Smooth muscle cell of the brain vasculature (primary cell): ENCODE measurements at regions not wholly inside any gene's neighbourhood (a gene's known extent, or its start where the extent isn't known, plus 50 kb on each side); places are given as distances from the start of the nearest gene placed in this dataset.

Source experiments
- DNase-seq: peaks from one replicate; pipeline ENCODE4 v3.0.0-alpha.2; 2012; ENCODE audit warnings: low read depth, low spot score

DNA sequence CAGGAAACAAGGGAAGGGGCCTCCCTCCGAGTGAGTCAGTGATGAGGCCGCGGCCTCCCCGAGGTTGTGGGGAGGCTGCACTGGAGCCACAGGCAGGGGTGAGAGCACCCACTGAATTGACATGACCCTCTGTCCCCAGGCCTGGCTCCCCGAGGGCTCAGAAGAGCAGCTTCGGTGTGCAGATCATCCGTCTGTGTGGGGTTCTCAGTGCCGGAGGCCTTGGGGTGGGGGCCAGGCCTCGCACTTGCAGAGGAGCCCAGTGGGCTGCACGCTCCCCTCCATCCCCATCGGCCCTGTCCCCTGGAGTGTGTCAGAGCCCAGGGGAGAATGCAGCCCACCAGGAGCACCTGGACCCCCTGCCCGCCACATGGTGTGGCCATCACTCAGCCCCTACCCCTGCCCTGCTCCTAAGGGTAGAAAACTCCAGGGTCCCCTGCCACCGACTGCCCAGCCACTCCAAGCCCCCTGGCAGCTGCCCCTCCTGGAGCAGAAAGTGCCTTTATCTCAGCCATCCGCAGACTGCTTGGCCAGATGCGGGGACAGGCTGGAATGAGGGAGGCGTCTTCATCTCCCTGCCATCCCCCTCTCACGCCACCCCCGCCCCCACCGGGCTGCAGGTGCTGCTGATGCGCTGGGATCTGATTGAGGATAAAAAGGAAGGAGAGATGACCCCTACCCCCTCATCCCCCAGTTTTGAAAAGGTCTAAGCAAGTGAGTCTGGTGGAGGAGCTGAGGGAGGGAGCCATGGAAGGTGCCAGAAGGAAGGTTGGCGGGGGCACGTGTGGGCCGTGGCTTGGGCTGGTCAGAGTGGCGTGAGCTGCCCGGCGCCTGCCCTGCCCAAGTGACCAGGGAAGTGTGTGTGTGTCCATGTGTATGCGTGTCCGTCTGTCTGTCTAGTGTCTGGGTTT, 358.3 kb downstream of the SEC14L1 start:
- no peak for DNase-seq

DNA sequence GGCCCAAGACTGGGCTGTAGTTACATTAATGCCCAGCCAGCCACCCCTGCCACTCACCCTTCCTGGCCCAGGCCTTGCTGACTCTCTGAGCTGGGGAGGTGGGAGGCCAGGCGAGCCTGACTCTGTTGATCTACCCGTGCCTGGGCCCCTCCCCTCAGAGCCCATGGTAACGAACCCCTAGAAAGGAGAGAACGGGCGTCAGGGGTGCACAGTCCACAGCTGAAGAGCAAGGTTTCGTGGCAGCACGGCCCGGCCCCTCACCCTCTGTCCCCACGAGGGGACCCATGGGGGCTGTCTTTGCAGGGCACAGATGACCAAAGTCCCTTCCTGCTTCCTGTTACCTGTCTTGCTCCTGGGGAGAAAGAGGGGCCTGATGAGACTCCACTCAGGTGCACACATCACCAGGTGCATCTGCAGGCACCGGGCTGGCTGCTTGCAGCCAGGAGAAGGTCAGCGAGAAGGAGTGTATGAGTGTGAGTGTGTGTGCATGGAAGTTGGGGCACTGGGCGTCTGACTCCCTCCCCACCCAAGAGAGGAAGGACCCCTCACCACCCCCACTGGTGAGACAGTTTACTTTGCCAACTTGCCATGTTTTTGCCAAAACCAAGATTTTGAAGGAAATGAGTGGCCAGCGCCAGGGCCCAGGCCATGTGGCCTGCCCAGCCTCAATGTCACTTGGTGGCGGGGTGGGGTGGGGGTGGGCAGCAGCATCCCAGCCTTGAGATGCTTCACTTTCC, 359.1 kb downstream of the SEC14L1 start:
- no peak for DNase-seq

DNA sequence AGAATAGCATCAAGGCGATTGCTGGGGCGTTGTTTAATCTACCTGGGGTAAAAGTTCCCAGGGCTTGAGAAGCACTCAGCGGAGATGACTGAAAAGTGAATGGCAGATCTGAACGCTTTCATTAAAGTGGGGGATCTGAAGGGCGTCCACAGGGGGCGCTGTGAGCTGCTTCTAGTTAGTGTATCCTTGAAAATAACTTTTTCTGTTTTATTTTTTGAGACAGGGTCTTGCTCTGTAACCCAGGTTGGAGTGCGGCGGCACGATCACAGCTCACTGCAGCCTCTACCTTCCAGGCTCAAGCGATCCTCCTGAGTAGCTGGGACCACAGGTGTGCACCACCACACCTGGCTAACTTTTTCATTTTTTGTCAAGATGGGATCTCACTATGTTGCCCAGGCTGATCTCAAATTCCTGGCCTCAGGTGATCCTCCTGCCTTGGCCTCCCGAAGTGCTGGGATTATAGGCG, 360.4 kb downstream of the SEC14L1 start:
- no peak for DNase-seq

DNA sequence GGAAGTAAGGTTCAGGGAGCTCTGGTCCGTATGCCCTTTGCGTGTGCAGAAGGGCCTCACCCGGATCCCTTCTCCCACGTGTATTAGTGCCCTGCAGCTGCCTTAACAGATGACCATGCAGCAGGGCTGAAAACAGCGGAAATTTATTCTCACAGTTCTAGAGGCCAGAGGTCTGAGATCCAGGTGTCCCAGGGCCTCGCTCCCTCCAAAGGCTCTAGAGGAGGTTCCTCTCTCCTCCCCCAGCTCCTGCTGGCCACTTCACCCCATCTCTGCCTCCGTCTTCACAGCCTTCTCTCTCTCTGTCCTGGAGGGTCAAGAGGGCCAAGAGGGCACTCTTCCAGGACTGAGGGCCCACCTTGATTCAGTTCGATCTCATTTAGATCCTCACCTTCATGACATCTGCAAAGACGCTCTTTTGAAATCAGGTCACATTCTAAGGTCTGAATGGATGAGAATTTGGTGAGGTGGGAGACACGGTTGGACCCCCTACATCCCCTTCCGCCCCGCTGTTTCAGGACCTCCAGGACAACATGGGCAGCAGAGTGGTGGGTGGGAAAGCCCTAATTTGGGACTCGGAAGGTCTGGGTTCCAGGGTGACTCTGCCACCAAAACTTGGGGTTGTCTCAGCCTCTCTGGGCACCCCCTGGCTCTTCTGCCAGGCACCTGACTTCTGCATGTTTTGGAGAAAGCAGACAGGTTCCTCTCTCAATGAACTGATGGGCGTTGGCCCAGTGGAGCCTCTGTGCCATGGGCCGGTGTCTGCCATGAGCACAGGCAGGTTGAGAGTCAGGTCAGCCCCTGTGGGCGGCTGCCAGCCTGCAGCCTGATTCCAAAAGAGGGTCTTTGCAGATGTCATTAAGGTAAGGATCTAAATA, 361.2 kb downstream of the SEC14L1 start:
- DNase-seq: no peak

DNA sequence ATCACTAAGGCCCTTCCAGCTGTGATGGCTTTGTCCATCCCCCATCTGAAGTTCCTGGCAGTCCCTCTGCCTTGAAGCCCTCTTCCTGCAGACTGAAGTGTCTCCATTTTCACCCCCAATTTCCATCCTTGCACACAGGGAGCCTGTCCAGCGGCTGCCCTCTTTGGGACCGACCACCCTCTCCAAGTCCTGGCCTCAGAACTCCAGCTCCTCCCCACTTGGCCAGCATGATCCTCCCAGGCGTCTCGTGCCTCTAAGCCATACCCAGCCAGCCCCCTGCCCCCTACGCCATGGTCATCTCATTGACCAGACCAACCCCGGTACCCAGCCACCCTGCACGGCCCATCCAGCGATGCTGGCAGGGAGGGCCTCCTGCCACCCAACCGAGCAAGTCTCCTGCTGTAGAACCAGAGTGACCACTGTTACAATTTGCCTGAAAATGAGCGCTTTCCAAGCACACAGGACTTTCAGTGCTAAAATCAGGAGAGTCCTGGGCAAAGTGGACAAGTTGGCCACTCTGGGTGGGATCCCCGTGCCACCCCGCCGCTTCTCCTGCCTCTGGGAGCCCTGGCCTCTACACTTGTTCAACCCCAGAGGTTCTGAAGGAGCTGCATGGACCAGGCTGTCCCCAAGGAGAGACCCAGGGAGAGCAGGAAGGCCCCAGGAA, 362.0 kb downstream of the SEC14L1 start:
- no peak for DNase-seq

DNA sequence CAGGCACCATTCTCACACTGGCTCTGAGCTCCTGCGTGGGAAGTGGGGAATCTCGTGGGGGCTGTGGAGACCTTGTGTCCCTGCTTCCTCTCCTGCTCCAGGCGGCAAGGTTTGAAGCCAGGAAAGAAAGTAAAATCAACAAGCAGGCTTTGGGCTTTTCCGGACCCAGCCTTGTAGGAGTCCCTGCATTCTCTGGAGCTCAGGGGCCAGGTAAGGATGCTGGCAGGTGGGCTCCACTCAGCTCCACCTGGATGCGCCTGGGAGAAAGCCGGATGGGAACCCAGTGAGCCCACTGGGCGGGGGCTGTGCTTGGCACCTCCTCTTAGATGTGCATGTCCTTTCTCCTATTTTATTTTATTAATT, 362.5 kb downstream of the SEC14L1 start:
- no peak for DNase-seq

DNA sequence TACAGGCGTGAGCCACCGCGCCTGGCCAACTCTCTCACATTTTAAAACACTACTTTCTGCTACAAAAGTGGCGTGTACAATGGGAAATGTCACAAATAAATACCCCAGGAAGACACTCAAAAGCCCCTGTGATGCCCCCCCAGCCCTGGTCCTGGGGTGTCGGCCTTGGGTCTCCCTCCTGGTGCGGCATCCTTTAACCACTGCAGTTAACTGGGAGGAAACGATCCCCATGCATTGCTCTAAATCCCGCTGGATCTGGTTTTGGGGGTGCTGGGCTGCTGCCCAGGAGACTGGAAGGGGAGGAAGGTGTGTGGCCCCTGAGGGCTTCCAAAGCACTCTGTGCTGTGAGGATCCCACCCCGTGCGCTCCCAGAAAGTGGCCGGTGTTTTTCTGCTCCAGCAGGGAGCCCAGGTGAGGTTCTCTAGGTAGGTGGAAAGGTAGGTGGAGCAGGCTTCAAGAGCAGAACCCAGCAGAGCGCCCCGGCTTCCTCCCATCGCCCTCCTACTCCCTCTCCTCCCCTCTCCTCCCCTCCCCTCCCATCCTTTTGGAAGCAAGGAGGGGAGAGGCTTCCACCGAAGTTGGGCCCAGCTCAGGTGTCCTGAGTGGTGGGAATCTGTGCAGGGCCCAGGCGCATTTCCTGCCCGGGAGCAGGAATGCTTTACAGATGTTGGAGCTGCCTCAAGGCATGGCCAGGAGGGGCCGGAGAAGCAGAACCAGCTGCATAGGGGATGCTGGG, 363.3 kb downstream of the SEC14L1 start:
- no peak for DNase-seq

DNA sequence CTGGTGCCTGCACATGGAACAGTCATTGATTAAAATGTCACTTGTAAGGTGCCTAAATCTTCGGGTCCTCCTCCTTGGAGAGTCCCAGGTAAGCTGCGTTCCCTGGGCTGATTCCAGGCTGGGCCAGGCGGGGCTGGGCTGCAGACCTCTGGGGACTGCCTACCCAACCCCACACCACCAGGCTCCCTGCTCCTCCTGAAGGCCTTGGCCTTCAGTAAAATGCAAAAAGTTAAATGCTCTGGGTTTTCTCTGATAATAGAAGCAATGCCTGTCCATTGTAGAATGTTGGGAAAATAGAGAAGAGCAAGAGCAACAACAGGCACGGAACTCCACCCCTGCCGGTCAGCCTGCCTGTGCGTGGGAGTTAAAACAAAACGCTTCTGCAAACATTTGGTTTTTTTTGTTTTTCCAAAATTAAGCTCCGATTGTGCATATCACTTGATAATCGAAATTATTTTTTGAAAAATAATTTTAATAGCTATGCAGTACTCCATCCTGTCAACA, 363.9 kb downstream of the SEC14L1 start:
- DNase-seq: no peak

DNA sequence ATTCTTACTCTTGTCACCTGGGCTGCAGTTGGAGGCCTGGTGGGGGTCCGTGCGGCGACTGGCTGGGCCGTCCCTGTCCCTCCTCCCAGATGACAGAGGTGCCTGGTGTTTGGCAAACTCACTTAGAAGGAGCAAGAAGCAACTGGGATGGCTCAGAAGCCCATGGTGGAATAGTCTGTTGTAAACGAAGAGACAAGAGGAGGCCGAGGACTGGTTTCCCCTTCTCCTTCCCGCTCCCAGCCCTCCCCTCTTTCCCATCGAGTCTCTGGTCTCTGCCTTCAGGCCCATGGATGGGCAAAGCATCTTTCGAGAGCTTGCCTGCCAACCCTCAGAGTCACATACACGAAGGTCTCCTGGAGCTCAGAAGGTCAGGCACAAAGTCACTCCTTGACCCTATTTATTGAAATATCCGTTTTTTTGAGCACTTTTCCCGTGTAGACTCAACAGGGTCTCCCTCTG, 364.4 kb downstream of the SEC14L1 start:
- no peak for DNase-seq

DNA sequence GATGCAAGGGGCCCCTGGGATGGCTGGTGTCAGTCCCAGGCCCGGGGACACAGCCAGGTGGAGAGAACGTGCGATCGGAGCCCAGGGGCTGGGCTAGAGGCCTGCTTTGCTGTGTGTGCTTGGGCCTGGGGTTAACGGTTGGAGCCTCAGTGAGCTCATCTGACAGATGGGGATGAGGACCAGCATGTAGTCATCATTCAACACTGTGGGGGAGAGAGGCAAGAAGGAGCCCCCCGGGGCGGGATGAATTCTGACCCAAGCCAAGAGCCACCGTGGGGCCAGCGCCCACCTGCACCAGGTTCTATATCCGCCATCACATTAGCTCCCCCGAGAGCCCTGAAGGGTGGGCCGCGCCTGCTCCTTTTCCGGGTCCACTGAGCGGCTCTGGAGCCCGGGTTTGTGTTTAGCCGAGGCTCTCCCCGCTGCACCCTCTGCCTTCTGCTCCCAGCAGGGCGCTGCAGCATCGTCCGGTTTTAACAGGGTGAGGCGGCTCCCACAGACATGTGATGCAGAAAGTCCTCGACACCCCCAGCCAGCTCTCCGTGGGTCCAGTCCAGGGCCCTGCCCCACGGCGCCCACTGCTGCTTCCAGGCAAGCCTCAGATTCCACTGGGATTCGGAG, 365.7 kb downstream of the SEC14L1 start:
- DNase-seq: no peak

DNA sequence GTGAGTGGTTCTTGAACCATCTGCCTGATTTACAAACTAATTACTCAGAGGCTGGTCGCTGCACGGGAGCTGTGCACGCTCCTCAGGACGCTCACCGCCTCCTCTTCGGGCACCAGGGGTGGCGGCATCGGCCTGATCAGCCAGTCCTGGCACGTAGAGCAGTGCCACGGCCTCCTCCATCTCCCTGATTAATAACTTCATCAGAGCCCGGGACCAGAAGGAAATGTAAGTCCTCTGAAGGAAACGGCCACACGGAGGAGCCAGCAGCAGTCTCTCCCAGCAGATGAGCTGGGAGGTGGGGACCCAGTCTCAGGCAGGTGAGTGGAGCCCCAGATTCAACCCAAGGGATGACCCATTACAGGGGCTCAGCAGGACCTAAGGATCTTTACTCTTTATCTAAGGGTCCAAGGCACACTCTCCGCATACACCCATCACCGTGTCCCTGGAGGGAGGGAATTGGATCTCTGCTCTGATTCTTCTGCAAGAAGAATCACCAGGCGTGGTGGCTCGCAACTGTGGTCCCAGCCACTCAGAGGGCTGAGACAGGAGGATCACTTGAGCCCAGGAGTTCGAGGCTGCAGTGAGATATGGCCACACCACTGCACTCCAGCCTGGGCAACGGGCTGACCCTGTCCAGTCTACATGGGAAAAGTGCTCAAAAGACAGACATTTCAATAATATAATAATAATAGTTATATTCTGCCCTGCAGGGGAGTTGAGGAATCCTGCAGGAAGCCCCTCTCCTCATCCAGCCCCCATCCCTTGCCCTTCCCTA, 366.5 kb downstream of the SEC14L1 start:
- no peak for DNase-seq

DNA sequence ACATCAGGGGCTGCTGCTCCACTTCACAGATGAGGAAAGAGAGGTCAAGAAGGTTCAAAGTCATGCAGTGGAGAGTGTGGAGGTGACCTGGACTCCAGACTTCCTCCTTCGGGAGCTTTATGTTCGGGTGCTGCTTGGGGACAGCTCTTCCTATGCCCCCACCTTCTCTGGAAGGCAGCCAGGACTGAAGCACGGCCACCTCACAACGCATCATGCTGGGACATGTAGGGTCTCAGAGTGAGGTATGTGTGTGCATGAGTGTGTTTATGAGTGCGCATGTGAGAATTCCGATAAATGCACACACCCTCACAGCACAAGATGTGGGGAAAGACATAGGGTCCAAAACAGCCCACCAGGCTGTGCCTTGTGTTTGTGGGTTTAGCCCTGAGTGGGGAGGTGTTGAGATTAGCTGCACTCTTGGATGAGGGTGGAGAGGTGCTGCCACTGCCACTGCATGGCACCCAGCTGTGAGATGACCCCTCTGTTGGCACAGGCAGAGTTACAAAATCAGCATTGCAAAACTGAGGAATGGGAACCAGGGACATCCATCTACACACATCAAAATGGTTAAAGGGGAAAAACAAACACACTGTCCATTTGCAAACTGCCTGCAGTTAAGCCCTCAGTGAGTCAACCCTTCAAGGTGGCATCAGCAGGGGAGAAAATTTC, 367.4 kb downstream of the SEC14L1 start:
- no peak for DNase-seq

DNA sequence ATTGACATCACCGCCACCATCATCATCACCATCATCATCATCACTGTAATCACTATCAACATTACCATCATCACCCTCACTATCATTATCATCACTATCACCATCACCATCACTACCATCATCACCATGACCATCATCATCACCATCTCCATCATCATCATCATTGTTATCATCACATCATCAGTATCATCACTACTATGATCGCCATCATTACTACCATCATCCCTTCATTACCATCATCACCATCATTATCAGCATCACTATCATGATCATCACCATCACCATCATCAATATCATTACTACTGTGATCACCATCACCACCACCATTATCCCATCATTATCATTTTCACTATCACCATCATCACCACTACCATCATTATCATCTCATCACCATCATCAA, 368.3 kb downstream of the SEC14L1 start:
- no peak for DNase-seq

DNA sequence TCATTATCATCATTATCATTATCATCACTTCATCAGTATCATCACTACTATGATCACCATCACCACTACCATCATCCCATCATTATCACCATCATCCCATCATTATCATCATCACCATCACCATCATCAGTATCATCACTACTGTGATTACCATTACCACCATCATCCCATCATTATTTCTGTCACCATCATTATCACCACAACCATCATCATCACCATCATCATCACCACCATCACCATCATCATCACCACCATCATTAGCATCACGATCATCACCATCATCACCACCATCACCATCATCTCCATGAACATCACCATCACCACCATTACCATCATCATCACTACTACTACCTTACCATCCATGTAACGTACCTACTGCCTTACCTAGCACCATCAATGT, 368.8 kb downstream of the SEC14L1 start:
- DNase-seq: no peak

DNA sequence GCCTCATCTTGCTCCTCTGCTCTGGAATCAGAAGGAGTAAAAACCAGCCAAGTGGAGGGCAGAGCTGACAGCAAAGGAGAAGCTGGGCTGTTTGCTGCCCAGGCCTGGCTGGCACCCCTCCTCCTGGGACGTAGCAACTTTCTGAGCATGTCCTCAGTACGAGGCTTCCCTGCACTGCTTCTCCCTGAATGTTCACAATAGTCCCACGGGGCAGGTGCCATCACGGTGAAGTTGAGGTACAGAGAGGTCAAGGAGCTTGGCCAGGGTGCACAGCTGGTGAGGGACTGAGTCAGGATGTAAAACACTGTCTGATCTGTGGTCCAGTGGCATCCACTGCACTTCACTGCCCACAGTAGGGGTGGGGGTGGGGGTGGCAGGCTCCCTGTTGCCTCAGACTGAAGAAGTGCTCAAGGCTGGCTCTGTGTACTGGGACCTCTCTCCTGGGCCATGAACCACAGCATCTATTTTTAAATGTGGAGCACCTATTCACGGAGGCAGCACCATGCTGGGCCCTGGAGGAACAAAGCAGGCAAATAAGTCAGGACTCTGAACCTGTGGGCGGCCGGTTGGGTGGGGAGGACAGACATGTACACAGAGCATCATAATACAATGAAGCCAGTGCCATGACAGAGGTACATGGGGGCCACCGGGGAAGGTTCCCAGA, 369.5 kb downstream of the SEC14L1 start:
- DNase-seq: no peak

DNA sequence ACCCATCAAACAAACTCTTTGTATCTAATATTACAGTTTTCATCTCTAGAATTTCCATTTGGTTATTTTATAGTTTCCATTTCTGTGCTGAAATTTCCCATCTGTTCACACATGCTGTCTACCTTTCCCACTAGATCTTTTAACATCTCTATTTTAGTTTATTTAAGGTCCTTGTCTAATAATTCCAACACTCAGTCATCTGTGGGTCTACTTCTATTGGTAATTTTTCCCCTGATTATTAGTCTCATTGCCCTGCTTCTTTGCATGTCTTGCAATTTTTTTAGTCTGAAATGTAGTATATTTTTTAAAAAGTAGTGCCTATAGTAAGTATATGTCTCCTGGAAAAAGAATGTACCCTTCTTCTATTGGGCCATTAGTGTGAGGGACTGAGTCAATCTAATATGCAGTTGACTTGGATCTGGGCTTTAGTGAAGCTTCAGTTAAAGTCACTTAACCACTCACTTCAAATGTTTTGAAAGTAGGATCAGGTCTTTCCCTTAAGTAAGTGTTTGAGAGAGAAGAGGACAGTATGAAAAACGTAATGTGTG, 370.8 kb downstream of the SEC14L1 start:
- no peak for DNase-seq

DNA sequence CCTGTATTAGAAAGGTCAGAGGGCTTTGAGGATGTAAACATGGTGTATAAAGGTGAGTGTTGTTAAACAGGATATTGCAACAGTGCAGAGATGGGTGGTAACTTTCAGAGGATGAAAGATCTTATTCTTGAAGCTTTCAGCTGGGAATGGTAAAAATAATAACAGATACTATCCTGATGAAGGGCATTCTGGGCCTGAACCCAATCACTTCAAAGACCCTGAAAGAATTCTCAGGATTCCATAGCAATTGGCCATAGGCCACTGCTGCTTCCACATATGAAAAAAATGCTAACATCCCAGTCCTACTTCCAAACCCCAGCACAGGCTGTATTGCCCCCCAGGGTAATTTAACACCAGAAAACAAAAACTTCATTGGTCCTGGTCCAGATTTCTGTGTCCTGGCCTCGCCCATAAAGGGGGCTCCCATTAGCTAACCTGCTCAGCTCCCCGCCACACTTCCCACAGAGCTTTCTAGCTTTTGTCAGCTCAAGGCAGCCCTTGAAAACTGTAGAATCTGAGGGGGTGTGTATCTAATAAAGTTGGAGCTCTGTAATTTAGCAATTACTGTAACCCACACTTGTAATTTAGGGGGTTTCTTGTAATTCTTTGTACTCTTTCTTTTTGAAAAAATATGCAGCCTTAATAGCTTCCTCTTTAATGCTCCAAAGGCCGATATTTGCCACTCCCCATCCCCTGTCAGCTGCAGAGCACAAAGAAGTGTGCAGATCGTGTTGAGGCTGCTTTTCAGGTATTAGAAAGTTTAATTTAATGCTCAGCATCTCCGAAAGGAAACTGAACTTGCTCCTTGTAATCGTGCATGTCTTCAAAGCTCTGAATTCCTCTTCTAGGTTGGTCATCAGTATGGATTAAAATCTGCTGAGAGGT, 371.5 kb downstream of the SEC14L1 start:
- DNase-seq: no peak
